Cardiac fibroblast (primary cell): ENCODE measurements at regions not wholly inside any gene's neighbourhood (a gene's known extent, or its start where the extent isn't known, plus 50 kb on each side); places are given as distances from the start of the nearest gene placed in this dataset.
"Not testable (repeated sequence)": the region's sequence is repeated elsewhere in the genome, so short reads cannot be mapped to it uniquely, and the experiment has no call there.

ENCODE experiments used
- DNase-seq, 2 donors: peaks; one replicate each; pipeline versions ENCODE4 v3.0.0 to v3.0.0-alpha.2; 2010; ENCODE audit warnings: low read depth in 2 of 2
- H3K4me3 ChIP-seq, 2 donors: replicated peaks in 1 of 2; 1 replicate in 1 of 2; 2 replicates in 1 of 2; pipeline ENCODE4 v1.5.1; 2011; ENCODE audit warnings: low read depth in 2 of 2, low read length in 2 of 2, mild to moderate bottlenecking in 2 of 2, moderate library complexity in 1 of 2
- TF ChIP-seq, protein P1 (sequence below): IDR thresholded peaks from one replicate; pipeline ENCODE4 v1.5.1; 2011; ENCODE audit warnings: low read depth, mild to moderate bottlenecking, low read length, inconsistent platforms

DNA sequence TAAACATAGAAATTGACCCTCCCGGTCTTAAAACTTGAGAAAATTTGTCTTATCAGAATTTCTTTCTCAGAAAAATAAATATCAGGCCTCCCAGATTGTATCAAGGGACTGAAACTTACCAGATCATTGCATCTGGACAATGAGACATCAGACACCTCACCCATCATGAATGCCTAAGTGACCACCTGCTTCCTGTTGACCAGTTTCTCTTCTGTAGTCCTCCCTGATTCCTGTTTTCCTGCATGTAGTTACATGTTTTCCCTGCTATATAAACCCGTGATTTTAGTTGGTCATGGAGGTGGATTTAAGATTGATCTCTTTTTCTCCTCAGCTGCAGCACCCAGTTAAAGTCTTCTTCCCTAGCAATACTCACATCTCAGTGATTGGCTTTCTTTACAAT lies 548.1 kb downstream of the PPP4R3C start:
- DNase-seq = peak in 1 of 2 donors; percentile 31

DNA sequence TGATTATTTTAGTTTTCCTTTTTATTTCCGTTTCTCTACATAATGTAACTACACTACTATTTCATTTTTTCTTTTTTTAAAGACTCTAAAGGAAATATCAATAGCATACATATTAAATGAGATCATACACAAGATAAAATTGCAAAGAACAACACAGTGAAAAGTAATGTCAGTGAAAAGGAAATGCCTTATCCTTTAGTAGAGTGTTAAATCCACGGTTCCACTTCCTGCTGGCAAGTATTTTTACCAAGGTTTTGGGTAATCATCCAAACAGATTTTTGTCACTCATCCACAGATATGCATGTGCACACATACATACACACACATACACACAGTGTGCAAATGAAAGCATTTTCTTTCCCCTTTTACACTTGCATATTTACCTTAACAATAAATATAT lies 548.9 kb downstream of the PPP4R3C start:
- DNase-seq = peak; percentile 3 to 29
- no peak overlapping the region for H3K4me3 ChIP-seq
- TF ChIP-seq, protein P1, sequence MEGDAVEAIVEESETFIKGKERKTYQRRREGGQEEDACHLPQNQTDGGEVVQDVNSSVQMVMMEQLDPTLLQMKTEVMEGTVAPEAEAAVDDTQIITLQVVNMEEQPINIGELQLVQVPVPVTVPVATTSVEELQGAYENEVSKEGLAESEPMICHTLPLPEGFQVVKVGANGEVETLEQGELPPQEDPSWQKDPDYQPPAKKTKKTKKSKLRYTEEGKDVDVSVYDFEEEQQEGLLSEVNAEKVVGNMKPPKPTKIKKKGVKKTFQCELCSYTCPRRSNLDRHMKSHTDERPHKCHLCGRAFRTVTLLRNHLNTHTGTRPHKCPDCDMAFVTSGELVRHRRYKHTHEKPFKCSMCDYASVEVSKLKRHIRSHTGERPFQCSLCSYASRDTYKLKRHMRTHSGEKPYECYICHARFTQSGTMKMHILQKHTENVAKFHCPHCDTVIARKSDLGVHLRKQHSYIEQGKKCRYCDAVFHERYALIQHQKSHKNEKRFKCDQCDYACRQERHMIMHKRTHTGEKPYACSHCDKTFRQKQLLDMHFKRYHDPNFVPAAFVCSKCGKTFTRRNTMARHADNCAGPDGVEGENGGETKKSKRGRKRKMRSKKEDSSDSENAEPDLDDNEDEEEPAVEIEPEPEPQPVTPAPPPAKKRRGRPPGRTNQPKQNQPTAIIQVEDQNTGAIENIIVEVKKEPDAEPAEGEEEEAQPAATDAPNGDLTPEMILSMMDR = no peak

More for the DNA sequence above, 548.1 kb downstream of the PPP4R3C start:
- no peak overlapping the region for H3K4me3 ChIP-seq
- TF ChIP-seq, protein P1 = no peak

DNA sequence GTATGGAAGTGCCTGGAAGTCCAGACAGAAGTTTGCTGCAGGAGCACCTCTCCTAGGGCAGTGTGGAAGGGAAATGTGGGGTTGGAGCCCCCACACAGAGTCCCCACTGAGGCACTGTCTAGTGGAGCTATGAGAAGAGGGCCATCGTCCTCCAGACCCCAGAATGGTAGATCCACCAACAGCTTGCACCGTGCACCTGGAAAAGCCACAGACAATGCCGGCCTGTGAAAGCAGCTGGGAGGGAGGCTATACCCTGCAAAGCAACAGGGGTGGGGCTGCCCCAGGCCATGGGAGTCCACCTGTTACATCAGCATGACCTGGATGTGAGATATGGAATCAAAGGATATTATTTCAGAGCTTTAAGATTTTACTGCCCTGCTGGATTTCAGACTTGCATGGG lies 551.4 kb downstream of the PPP4R3C start:
- DNase-seq, H3K4me3 ChIP-seq: not testable (repeated sequence)

DNA sequence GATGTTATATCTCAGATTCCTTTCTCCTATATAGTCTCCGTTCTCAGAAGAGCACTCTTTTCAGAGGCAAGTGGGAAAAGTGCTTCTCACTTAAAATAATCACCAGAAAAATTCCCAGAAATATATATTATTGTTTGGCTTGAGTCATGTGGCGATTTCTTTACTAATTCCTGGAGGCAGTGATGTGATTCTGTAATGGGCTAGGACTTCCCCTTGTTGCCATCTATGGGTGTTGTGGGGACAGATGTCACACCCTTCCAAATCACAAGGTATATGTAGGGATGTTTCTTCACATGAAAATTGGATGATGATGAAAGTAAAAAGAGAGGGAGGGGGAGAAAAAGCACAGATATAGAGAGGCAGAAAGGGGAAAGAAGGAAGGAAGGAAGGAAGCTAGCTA lies 553.4 kb downstream of the PPP4R3C start:
- DNase-seq = no peak
- H3K4me3 ChIP-seq = no peak overlapping the region
- TF ChIP-seq, protein P1 = no peak

DNA sequence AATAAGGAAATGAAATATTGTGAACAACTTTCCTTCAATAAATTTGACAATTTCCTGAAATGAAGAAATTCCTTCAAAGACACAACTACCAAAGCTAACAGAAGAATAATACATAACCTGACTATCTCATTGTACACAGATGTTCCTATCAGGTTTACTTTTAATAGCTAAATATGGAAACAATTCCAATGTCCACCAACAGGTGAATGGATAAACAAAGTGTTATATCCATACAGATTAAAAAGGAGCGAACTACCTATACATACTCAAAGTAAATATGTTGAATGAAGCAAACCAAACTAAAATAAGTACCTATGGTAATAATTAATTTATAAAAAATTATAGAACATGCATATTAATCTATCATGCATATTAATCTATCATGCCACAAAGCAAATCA lies 554.9 kb downstream of the PPP4R3C start:
- TF ChIP-seq, protein P1 = no peak
- H3K4me3 ChIP-seq = no peak overlapping the region
- no peak for DNase-seq

DNA sequence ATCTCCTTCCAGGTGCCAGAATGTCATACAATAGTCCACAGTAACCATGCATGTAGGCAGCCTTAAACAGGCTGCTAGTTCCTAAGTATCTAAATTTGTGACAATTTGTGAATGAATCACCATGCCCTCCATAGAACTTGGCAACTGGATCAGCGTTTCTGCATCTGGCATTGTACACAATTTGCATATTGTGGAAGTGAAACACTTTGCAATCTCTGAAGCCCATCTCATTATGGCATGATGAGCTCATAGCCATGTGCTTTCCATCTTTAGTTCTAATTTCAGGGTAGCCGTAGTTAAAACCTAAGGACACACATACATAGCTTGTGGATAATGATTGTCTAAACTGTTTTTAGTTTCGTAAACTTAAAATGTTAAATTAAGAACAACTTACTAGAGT lies 573.6 kb downstream of the PPP4R3C start:
- TF ChIP-seq, protein P1 = no peak
- H3K4me3 ChIP-seq = no peak overlapping the region
- DNase-seq = peak in 1 of 2 donors; percentile 0

DNA sequence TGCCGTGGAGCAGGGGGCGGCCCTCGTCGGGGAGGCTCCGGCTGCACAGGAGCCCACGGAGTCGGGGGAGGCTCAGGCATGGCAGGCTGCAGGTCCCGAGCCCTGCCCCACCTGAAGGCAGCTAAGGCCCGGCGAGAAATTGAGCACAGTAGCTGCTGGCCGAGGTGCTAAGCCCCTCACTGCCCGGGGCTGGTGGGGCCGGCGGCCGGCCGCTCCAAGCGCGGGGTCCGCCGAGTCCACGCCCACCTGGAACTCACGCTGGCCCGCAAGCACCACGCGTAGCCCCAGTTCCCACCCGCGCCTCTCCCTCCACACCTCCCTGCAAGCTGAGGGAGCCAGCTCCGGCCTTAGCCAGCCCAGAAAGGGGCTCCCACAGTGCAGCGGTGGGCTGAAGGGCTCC lies 589.4 kb downstream of the PPP4R3C start:
- H3K4me3 ChIP-seq = no peak overlapping the region
- DNase-seq = no peak
- TF ChIP-seq, protein P1 = no peak

DNA sequence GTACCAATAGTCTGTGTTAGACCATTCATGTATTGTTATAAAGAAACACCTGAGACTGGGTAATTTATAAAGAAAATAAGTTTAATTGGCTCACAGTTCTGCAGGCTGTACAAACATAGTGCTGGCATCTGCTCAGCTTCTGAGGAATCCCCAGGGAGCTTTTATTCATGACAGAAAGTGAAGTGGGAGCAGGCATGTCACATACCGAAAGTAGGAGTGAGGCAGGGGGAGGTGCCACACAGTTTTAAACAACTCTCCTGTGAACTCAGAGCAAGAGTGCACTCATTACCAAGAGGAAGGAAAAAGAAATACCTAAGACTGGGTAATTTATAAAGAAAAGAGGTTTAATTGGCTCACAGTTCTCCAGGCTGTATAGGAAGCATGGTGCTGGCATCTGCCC lies 591.2 kb downstream of the PPP4R3C start:
- TF ChIP-seq, protein P1 = no peak

More for the DNA sequence above, 591.2 kb downstream of the PPP4R3C start:
- DNase-seq = no peak
- no peak overlapping the region for H3K4me3 ChIP-seq
